B cell (primary cell): ENCODE measurements at regions not wholly inside any gene's neighbourhood (a gene's known extent, or its start where the extent isn't known, plus 50 kb on each side); places are given as distances from the start of the nearest gene placed in this dataset.

Experiments
- ATAC-seq: fragments of 200-7000 bp; cut with Tn5 transposase; one replicate; pipeline ENCODE4 v1.10.0; 2021; ENCODE audit warnings: low read depth, mild to moderate bottlenecking, moderate number of reproducible peaks, moderate library complexity
- CTCF ChIA-PET: fragments of 350-600 bp; sonication (Branson Sonifier 250); formaldehyde crosslinking; loops from one replicate; lab custom pipeline; 2021; ENCODE audit warnings: antibody characterized with exemption, inconsistent platforms; lab: Charles Lee
- POLR2A ChIA-PET: fragments of 350-600 bp; sonication (Branson Sonifier 250); formaldehyde crosslinking; loops from one replicate; lab custom pipeline; 2021; ENCODE audit warnings: antibody characterized with exemption; lab: Charles Lee
- DNase-seq: peaks from one replicate; pipeline ENCODE4 v3.0.0; 2013
- H2AFZ ChIP-seq: 2 replicates; pipeline ENCODE4 v1.6.1; 2012; ENCODE audit warnings: mild to moderate bottlenecking, low read depth, low read length; ENCODE audit not compliant: insufficient read depth, poor library complexity, severe bottlenecking
- H3K27ac ChIP-seq, 2 donors: 1 replicate in 1 of 2; 2 replicates in 1 of 2; pipeline ENCODE4 v1.5.1; 2012 to 2013; ENCODE audit warnings: low read length in 2 of 2, mild to moderate bottlenecking in 2 of 2, moderate library complexity in 1 of 2
- H3K27me3 ChIP-seq, 4 experiments: fragments of 200-600 bp in 1 of 4; sonication (generic) in 1 of 4; replicated peaks in 1 of 4; 1 replicate in 2 of 4; 2 replicates in 2 of 4; pipeline versions ENCODE4 v1.6.1 to v1.7.0; 2013 to 2016; ENCODE audit warnings: low read length in 3 of 4, mild to moderate bottlenecking in 2 of 4, mixed read lengths in 1 of 4, moderate library complexity in 1 of 4; ENCODE audit not compliant: insufficient read depth in 4 of 4, control insufficient read depth in 3 of 4; ENCODE audit errors: control extremely low read depth in 1 of 4
- H3K36me3 ChIP-seq, 2 experiments: replicated peaks in 1 of 2; 1 replicate in 1 of 2; 2 replicates in 1 of 2; pipeline versions ENCODE4 v1.6.1 to v1.7.1; 2013; ENCODE audit warnings: low read length in 1 of 2; ENCODE audit not compliant: insufficient read depth in 2 of 2, control insufficient read depth in 1 of 2; ENCODE audit errors: control extremely low read depth in 1 of 2, extremely low read depth in 1 of 2
- H3K4me1 ChIP-seq, 2 donors: fragments of 200-600 bp in 1 of 2; sonication (generic) in 1 of 2; 1 replicate in 1 of 2; 2 replicates in 1 of 2; pipeline versions ENCODE4 v1.5.1 to v1.6.1; 2013 to 2017; ENCODE audit warnings: low read length in 2 of 2; ENCODE audit not compliant: control insufficient read depth in 2 of 2, insufficient read depth in 2 of 2
- H3K4me2 ChIP-seq: replicated peaks from 2 replicates; pipeline ENCODE3; 2012; ENCODE audit warnings: mild to moderate bottlenecking, low read depth, low read length; ENCODE audit not compliant: poor library complexity, severe bottlenecking
- H3K4me3 ChIP-seq, 5 experiments: fragments of 200-600 bp in 1 of 5; sonication (generic) in 1 of 5; 1 replicate in 3 of 5; 2 replicates in 2 of 5; pipeline versions ENCODE4 v1.5.1 to v1.7.0; 2011 to 2016; ENCODE audit warnings: low read length in 4 of 5, mild to moderate bottlenecking in 4 of 5, low read depth in 2 of 5, control low read depth in 1 of 5, moderate library complexity in 1 of 5; ENCODE audit not compliant: insufficient read depth in 1 of 5; ENCODE audit errors: control extremely low read depth in 1 of 5, extremely low read depth in 1 of 5
- H3K79me2 ChIP-seq: fragments of 200-600 bp; sonication (generic); one replicate; pipeline ENCODE4 v1.6.0; 2016; ENCODE audit warnings: low read length; ENCODE audit not compliant: control insufficient read depth, insufficient read depth
- H3K9ac ChIP-seq: fragments of 200-600 bp; sonication (generic); 2 replicates; pipeline ENCODE4 v1.6.1; 2017; ENCODE audit warnings: mild to moderate bottlenecking, low read length, moderate library complexity
- H3K9me3 ChIP-seq, 3 donors: one replicate each; pipeline versions ENCODE4 v1.6.1 to v1.7.1; 2013; ENCODE audit warnings: low read length in 2 of 3; ENCODE audit not compliant: control insufficient read depth in 2 of 3, insufficient read depth in 1 of 3; ENCODE audit errors: control extremely low read depth in 1 of 3
- H4K20me1 ChIP-seq: 2 replicates; pipeline ENCODE4 v1.6.0; 2012; ENCODE audit warnings: mild to moderate bottlenecking, low read length; ENCODE audit not compliant: insufficient read depth, control insufficient read depth, poor library complexity, severe bottlenecking
- H3K27ac Mint-ChIP-seq: one replicate; pipeline ENCODE4 v1.8.0; 2021; ENCODE audit warnings: mixed read lengths
- H3K27me3 Mint-ChIP-seq: one replicate; pipeline ENCODE4 v1.8.0; 2021; ENCODE audit warnings: mixed read lengths
- H3K4me1 Mint-ChIP-seq: one replicate; pipeline ENCODE4 v1.8.0; 2021; ENCODE audit warnings: mixed read lengths
- H3K4me3 Mint-ChIP-seq: one replicate; pipeline ENCODE4 v1.8.0; 2021; ENCODE audit warnings: mixed read lengths
- H3K9me3 Mint-ChIP-seq: one replicate; pipeline ENCODE4 v1.8.0; 2022; ENCODE audit warnings: mixed read lengths; ENCODE audit not compliant: insufficient read depth
- CTCF ChIP-seq: fragments of 200-600 bp; IDR thresholded peaks from one replicate; pipeline ENCODE4 v1.8.0; 2022; ENCODE audit warnings: antibody characterized with exemption, mild to moderate bottlenecking
- EZH2 ChIP-seq: IDR thresholded peaks from 2 replicates; pipeline ENCODE4 v1.6.1; 2012; ENCODE audit warnings: borderline replicate concordance, low read depth, mild to moderate bottlenecking, moderate library complexity, low read length; ENCODE audit not compliant: insufficient read depth, poor library complexity, severe bottlenecking
- WGBS: methylation state at CpG from one replicate; pipeline ENCODE4 v1.1.5; 2013; ENCODE audit warnings: missing lambda C conversion rate; ENCODE audit not compliant: insufficient coverage; 5-methylcytosine and 5-hydroxymethylcytosine counted together
- intact Hi-C: fragments of 100-400 bp; cut with micrococcal nuclease; formaldehyde crosslinking; loops from one replicate; pipeline ENCODE4 v1.10.0; 2022

- Histone ChIP-seq H2AFZ (no peak overlapping the region), H3K9me3 (no peaks in the 10 kb centered on the region), H3K9ac (no peak overlapping the region), H3K79me2 (no peaks in the 10 kb centered on the region), H3K27ac (no peak overlapping the region), H3K4me2 (no peak overlapping the region), H4K20me1 (no peaks in the 10 kb centered on the region), H3K4me3 (no peak overlapping the region), H3K27me3 (no peaks in the 10 kb centered on the region), H3K4me1 (no peaks in the 10 kb centered on the region), H3K36me3 (no peaks in the 10 kb centered on the region)
- no peak for ATAC-seq
- H3K4me3 Mint-ChIP-seq: no peak overlapping the region
- intact Hi-C loops: no loop called here
- H3K27me3 Mint-ChIP-seq: no peaks in the 10 kb centered on the region
- no peaks in the 10 kb centered on the region for H3K4me1 Mint-ChIP-seq
- CTCF ChIA-PET: no interaction called here
- POLR2A ChIA-PET: no interaction called here
- TF ChIP-seq EZH2 (no peak), CTCF (no peak)
- peaks cover 5% of the 10 kb centered on the region for H3K9me3 Mint-ChIP-seq
- WGBS: no CpG with 5 or more reads among the region's 4 CpGs
- H3K27ac Mint-ChIP-seq: no peak overlapping the region
- no peak for DNase-seq
These were observed 252.7 kb upstream of the AZI2 start for GRCh38 chr3:28601291-28601690.

DNA sequence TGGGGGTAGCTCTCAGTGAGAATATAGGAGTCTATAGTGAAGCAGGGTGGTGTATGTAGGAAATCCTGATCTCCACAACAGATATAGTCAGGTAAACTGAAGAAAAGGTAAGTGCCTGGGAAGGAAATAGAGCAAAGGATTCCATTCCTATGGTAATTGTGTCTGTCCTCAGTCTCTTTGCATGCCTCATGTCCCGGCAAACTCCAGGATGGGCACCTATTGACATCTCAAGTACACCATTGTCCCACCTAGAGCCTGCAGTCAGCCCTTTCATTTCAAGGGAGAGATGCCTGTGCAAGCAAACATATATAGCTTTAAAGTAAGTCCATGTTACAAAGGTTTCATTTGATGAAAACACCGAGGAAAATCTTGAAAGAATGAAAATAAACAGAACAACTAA is 257.7 kb upstream of the AZI2 start:
- Histone ChIP-seq H3K4me3 (no peak overlapping the region), H3K9ac (no peak overlapping the region), H3K27me3 (no peaks in the 10 kb centered on the region), H4K20me1 (no peaks in the 10 kb centered on the region), H3K36me3 (no peaks in the 10 kb centered on the region), H3K9me3 (no peaks in the 10 kb centered on the region), H2AFZ (no peak overlapping the region), H3K27ac (no peak overlapping the region), H3K79me2 (no peaks in the 10 kb centered on the region), H3K4me2 (no peak overlapping the region), H3K4me1 (no peaks in the 10 kb centered on the region)
- WGBS: no CpG with 5 or more reads among the region's 2 CpGs
- CTCF ChIA-PET: no interaction called here
- Mint-ChIP-seq H3K4me1 (no peaks in the 10 kb centered on the region), H3K9me3 (peaks cover under 1% of the 10 kb centered on the region), H3K27ac (no peak overlapping the region), H3K27me3 (no peaks in the 10 kb centered on the region), H3K4me3 (no peak overlapping the region)
- no peak for TF ChIP-seq EZH2
- no peak for TF ChIP-seq CTCF
- POLR2A ChIA-PET: no interaction called here
- intact Hi-C loops: no loop called here
- DNase-seq: no peak
- no peak for ATAC-seq
